D721Med (cell line): ENCODE measurements at regions not wholly inside any gene's neighbourhood (a gene's known extent, or its start where the extent isn't known, plus 50 kb on each side); places are given as distances from the start of the nearest gene placed in this dataset.

Source experiments
- DNase-seq: peaks from one replicate; pipeline ENCODE4 v3.0.0; 2011; ENCODE audit warnings: low spot score; ENCODE audit not compliant: insufficient read length
- FAIRE-seq: peaks from 2 replicates; lab custom pipeline; 2011; peaks lifted over from hg19 to GRCh38; lab: Jason Lieb, UNC
- TF ChIP-seq, protein P1 (sequence below): IDR thresholded peaks from 2 replicates; pipeline ENCODE4 v1.5.1; 2012; ENCODE audit warnings: mild to moderate bottlenecking, control low read depth; ENCODE audit not compliant: insufficient read depth; ENCODE audit errors: missing control alignments

DNA sequence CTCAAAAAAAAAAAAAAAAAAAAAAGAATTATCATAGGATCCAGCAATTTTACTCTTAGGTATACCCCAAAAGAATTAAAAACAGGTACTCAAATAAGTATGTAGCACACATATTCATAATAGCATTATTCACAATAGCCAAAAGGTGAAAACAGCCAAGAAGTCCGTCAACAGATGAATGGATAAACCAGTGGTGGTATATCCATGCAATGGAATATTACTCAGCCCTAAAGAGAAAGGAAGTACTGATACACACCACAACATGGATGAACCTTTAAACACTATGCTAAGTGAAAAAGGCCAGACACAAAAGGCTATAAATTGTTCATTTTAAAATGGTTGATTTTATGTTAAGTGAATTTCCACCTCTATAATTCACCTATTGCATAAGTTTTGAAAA, 804.8 kb upstream of the AUTS2 start:
- FAIRE-seq, result no peak

DNA sequence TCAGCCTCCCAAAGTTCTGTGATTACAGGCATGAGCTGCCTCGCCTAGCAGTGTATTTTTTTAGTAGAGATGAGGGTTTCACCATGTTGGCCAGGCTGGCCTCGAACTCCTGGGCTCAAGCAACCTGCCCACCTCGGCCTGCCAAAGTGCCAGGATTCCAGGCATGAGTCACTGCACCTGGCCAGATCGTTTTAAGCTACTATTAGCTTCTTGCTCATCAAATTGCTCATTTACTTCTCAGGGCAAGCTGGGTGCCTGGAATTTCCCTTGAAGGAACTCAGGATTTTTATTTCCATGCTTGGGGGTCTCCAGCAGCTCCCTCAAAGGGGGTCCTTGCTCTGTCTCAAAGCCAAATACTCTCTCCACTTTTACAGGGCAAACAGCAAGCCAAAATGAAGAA, 798.0 kb upstream of the AUTS2 start:
- TF ChIP-seq, protein P1, sequence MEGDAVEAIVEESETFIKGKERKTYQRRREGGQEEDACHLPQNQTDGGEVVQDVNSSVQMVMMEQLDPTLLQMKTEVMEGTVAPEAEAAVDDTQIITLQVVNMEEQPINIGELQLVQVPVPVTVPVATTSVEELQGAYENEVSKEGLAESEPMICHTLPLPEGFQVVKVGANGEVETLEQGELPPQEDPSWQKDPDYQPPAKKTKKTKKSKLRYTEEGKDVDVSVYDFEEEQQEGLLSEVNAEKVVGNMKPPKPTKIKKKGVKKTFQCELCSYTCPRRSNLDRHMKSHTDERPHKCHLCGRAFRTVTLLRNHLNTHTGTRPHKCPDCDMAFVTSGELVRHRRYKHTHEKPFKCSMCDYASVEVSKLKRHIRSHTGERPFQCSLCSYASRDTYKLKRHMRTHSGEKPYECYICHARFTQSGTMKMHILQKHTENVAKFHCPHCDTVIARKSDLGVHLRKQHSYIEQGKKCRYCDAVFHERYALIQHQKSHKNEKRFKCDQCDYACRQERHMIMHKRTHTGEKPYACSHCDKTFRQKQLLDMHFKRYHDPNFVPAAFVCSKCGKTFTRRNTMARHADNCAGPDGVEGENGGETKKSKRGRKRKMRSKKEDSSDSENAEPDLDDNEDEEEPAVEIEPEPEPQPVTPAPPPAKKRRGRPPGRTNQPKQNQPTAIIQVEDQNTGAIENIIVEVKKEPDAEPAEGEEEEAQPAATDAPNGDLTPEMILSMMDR, result no peak
- DNase-seq (no peak), FAIRE-seq (no peak)

More for the DNA sequence above, 804.8 kb upstream of the AUTS2 start:
- no peak for DNase-seq
- TF ChIP-seq, protein P1, result no peak

DNA sequence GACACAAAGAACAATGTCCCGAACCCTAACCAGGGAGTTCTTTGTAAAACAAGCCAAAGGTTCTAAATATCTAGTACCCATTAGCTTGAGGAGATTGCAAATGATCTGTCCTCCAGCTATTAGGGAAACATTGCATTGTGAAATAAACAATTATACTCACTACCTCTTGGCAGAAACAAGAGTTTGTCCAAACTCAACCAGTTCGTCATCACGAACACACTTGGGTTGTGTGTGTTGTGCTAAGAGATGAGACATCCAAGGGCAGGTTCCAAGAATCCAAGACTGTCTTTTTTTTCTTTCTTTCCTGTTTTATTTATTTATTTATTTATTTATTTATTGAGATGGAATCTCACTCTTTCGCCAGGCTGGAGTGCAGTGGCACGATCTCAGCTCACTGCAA, 793.1 kb upstream of the AUTS2 start:
- no peak for FAIRE-seq
- TF ChIP-seq, protein P1, result no peak

GRCh38 chr7:68807666-68808065, 790.6 kb upstream of the AUTS2 start:
- no peak for DNase-seq
- FAIRE-seq, result no peak
- TF ChIP-seq, protein P1, result no peak

More for the DNA sequence above, 793.1 kb upstream of the AUTS2 start:
- no peak for DNase-seq

DNA sequence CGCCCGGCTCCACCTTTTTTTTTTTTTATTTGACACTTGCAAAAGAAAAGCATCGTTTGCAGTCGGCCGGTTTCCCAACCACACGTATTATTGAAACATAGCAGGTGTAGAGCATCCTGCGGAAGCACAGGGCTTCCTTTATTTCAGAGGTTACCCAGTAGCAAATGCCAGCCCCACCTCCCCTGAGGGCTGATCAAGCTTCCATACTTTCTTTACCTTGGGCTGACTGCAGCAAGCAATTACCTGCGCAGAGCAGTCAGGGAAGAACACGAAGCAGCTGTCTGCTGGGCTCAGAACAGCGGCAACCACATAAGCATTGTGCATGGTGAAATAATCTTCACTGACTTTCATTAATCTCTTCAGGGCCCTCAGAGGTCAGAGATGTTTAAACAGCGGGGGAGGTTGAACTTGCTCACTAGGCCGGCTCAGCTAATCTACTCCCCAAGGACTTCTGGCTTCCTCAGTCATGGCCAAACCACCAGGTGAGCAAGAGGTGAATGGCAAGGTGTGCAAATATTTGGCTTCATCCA, 784.7 kb upstream of the AUTS2 start:
- FAIRE-seq, result peak; percentile 21
- DNase-seq, result peak; percentile 44
- TF ChIP-seq, protein P1, result no peak

DNA sequence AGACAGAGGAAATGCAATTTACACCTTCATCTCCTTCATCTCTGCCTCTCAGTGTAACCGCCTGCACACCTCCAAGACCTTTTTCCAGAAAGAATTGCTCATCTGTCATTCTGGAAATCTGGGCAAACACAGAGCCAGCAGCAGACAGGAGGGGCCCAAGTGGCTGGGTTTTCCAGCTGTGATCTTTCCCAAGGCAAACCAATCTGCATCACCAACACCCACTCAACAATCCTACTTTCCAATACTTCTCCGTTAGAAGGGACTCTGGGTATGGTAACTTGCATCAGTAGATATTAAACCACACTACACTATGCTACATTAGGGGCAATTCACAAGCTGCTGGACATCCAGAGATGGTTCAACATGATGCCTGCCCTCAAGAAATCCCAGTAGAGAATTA, 781.8 kb upstream of the AUTS2 start:
- FAIRE-seq, result no peak
- TF ChIP-seq, protein P1, result no peak
- no peak for DNase-seq

DNA sequence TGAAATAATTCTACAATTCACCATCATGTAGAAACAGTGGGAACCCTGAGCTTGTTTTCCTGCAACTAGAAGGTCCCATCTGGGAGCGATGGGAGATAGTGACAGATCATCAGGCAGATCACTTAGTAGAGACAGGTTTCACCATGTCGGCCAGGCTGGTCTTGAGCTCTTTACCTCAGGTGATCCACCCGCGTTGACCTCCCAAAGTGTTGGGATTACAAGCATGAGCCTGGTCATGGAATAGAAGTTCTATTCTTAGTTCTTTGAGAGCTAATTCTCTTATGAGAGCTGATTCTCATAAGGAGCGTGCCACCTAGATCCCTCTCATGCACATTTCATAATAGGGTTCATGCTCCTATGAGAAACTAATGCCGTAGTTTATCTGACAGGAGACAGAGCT, 778.0 kb upstream of the AUTS2 start:
- TF ChIP-seq, protein P1, result no peak
- FAIRE-seq (peak; percentile 77), DNase-seq (no peak)
